ENCODE measurements at regions not wholly inside any gene's neighbourhood (a gene's known extent, or its start where the extent isn't known, plus 50 kb on each side); places are given as distances from the start of the nearest gene placed in this dataset.

GRCh38 chr1:94672001-94672400 is 130.4 kb upstream of the F3 start:
- no peak for DNase-seq (ENCODE audit: low spot score)
- no peaks in the 10 kb centered on the region for H3K36me3 ChIP-seq (ENCODE audit: control insufficient read depth in 4 of 4, insufficient read depth in 3 of 4, low read depth in 1 of 4, low read length in 3 of 4)

DNA sequence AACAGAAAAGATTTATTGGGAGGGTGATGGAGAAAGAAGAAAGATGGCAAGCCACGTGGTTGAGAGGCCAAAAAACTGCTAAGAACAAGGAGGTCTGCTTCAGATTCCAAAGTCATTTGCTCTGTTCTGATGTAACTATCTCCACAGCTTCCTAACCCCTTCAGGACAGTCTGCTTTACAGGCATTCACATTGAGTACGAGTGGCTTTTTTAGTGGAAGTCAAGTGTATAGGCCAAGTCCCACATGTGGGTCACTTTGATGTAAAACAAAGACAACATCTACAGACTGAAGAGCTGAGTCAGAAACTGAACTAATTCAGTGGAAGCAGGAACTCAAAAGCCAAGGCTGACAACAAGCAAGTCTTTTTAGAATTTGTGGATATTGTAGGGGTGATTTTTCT is 128.7 kb upstream of the F3 start:
- Histone ChIP-seq H3K9me3 (ENCODE audit: control insufficient read depth in 4 of 4, low read length in 3 of 4) (no peaks in the 10 kb centered on the region), H3K4me1 (ENCODE audit: control insufficient read depth in 4 of 4, insufficient read depth in 4 of 4, low read length in 3 of 4) (no peaks in the 10 kb centered on the region), H3K27me3 (ENCODE audit: control insufficient read depth in 4 of 4, insufficient read depth in 4 of 4, low read length in 3 of 4) (no peaks in the 10 kb centered on the region), H3K36me3 (ENCODE audit: control insufficient read depth in 4 of 4, insufficient read depth in 3 of 4, low read depth in 1 of 4, low read length in 3 of 4) (no peaks in the 10 kb centered on the region), H3K9ac (ENCODE audit: low read depth in 1 of 2, low read length in 2 of 2) (no peak overlapping the region), H3K27ac (ENCODE audit: low read depth in 1 of 2, low read length in 2 of 2) (no peak overlapping the region), H3K4me3 (ENCODE audit: low read depth in 1 of 3, low read length in 3 of 3) (no peak overlapping the region)
- WGBS, result 87% methylated on average over 2 of the region's 2 CpGs
- no peak for DNase-seq (ENCODE audit: low spot score)
- no peak for TF ChIP-seq FOXA1 (IDR thresholded peaks at IDR 0.05)
- TF ChIP-seq NR2F2 (IDR thresholded peaks at IDR 0.05), result no peak
- no peak for TF ChIP-seq RAD21 (IDR thresholded peaks at IDR 0.05)
- TF ChIP-seq MAX (IDR thresholded peaks at IDR 0.05), result no peak
- no peak for TF ChIP-seq TAF1 (conservative IDR thresholded peaks at IDR 0.05)
- TF ChIP-seq YY1 (IDR thresholded peaks at IDR 0.05), result no peak
- TF ChIP-seq CTCF (IDR thresholded peaks at IDR 0.05; ENCODE audit: low read depth, low read length, missing input control), result no peak
- TF ChIP-seq SP1 (IDR thresholded peaks at IDR 0.05), result no peak
- TF ChIP-seq EGR1 (IDR thresholded peaks at IDR 0.05; ENCODE audit: low read depth in 2 of 2), result no peak
- no peak for TF ChIP-seq REST (IDR thresholded peaks at IDR 0.05)
- TF ChIP-seq HNF4A (conservative IDR thresholded peaks at IDR 0.05), result no peak
- no peak for TF ChIP-seq FOXA2 (IDR thresholded peaks at IDR 0.05)
- TF ChIP-seq ZBTB33 (IDR thresholded peaks at IDR 0.05), result no peak
- no peak for TF ChIP-seq RXRA (IDR thresholded peaks at IDR 0.05)
- TF ChIP-seq HNF4G (IDR thresholded peaks at IDR 0.05), result no peak

More at GRCh38 chr1:94672001-94672400, 130.4 kb upstream of the F3 start:
- H3K4me1 ChIP-seq (ENCODE audit: control insufficient read depth in 4 of 4, insufficient read depth in 4 of 4, low read length in 3 of 4), result no peaks in the 10 kb centered on the region
- no peak overlapping the region for H3K9ac ChIP-seq (ENCODE audit: low read depth in 1 of 2, low read length in 2 of 2)
- no peak overlapping the region for H3K4me3 ChIP-seq (ENCODE audit: low read depth in 1 of 3, low read length in 3 of 3)
- TF ChIP-seq SP1 (IDR thresholded peaks at IDR 0.05), result no peak
- no peak for TF ChIP-seq RXRA (IDR thresholded peaks at IDR 0.05)
- TF ChIP-seq JUND (IDR thresholded peaks at IDR 0.05), result no peak
- H3K27me3 ChIP-seq (ENCODE audit: control insufficient read depth in 4 of 4, insufficient read depth in 4 of 4, low read length in 3 of 4), result no peaks in the 10 kb centered on the region
- no peak overlapping the region for H3K27ac ChIP-seq (ENCODE audit: low read depth in 1 of 2, low read length in 2 of 2)
- H3K9me3 ChIP-seq (ENCODE audit: control insufficient read depth in 4 of 4, low read length in 3 of 4), result no peaks in the 10 kb centered on the region
- WGBS, result 95% methylated on average over 2 of the region's 2 CpGs

Measured in liver (tissue), 8 donors.